Activated T-cell treated with anti-CD3 and anti-CD28 coated beads for 24 hours (primary cell): ENCODE measurements at regions not wholly inside any gene's neighbourhood (a gene's known extent, or its start where the extent isn't known, plus 50 kb on each side); places are given as distances from the start of the nearest gene placed in this dataset.

Experiments
- DNase-seq: peaks from one replicate; pipeline ENCODE4 v3.0.0-alpha.2; 2020; ENCODE audit warnings: low read depth

GRCh38 chr3:31004025-31004678 lies 109.7 kb upstream of the GADL1 start:
- no peak for DNase-seq

GRCh38 chr3:31008994-31009393 lies 114.5 kb upstream of the GADL1 start:
- no peak for DNase-seq

DNA sequence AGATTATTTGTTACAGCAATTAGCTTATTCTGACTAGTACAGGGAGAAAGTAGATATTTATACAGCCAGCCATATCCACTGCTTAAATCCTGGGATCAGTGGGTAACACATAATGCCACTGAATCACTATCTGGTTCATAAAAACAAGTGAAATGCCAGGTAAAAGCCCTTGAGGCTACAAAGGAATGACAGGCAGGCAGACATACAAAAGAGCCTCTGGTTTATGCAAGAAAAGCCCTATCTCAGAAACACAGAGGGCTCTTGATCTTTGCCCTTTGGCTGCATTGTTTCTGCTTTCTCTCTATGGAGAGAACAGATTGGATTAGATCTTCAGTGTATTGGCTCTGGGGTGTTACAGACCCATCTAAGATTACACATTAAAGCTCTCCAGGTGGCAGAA lies 115.4 kb upstream of the GADL1 start:
- no peak for DNase-seq

GRCh38 chr3:31010491-31010890 lies 116.0 kb upstream of the GADL1 start:
- no peak for DNase-seq

DNA sequence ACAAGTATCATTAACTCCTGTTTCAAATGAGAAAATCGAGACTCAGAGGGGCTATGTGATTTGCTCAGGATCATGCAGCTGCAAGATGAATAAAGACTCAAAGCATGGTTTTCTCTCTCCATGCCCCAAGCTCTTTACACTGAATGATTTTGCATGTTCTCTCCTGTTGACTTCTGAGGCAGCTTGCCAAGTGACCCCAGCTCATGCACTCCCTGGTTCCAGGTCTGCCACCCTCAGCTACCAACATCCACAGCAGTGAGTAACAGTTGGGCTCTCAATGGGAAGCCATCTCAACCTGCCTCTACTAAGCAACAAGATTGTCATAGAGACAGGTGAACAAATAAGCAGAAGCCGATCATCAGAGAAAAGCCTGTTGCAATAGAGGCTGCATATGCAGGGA lies 116.9 kb upstream of the GADL1 start:
- no peak for DNase-seq

DNA sequence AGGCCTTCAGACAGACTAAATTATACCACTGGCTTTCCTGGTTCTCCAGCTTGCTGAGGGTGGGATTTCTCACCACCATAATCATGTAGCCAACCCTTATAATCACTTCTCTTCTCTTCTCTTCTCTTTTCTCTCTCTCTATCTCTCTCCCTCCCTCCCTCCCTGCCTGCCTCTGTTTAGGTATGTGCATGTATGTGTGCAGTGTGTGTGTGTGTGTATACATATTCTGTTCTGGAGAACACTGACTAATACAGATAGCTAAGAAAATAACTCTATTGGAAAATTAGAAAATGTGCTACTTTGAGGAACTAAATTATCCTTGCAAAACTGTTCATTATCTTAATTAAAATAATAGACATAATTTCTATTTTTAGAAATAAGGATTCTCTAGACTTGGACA lies 118.6 kb upstream of the GADL1 start:
- DNase-seq = no peak

GRCh38 chr3:31013843-31014242 lies 119.4 kb upstream of the GADL1 start:
- DNase-seq = no peak

GRCh38 chr3:31014317-31015040 lies 120.0 kb upstream of the GADL1 start:
- DNase-seq = no peak

- no peak for DNase-seq
Observed at GRCh38 chr3:31016196-31016595, 121.7 kb upstream of the GADL1 start.

- DNase-seq = no peak
Observed at GRCh38 chr3:31022716-31023115, 128.3 kb upstream of the GADL1 start.

DNA sequence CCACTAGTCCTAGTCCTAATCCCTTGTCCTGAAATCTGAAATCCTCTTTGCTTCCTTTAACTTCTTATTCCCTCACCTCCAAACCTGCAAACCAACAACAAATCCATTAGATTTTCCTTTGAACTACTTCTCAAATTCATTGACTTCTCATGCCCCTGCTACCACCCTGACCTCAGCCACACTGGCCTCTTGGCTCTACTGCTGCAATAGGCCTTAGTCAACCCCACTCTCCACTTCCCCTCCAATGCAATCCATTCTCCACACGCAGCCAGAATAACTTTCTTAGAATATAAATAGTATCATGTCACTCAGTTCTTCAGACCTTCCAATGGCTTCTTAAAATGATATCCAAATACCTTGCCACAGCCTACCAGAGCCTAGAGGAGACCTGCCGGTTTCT lies 131.1 kb upstream of the GADL1 start:
- DNase-seq = no peak

GRCh38 chr3:31027191-31027761 lies 132.8 kb upstream of the GADL1 start:
- DNase-seq = no peak

DNA sequence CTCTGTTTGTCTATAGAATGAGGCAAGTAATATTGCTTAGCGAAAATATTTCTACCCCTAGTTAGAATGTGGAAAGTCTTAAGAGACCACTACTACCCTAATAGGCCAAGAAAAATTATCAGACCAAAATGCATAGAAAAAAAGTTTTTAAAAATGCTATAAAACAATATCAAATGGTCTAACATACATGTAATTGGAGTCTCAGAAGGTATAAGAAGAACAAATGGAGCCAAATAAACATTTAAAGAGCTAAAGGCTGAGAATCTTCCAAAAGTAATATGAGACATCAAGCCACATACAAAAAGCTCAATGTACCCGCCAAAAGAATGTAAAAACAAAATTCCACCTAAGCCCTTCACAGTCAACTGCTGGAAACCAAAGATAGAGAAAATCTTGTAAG lies 133.5 kb upstream of the GADL1 start:
- DNase-seq = no peak

DNA sequence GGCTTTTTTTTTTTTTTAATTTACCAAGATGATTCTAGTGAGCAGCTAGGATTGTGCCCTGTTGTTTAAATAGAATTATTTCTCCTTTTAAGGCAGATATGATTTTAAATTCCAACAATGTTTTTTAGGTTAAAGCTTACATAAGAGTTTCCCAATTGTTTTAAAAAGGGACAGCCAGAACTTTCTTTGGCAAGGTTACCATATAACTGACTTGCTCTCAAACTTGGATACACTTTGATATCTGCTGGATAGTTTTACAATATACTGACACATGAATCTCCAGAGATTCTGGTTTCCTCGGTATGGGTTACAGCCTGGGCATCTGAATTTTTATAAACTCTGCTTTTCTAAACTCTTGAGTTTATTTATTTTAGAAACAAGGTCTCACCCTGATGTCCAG lies 134.3 kb upstream of the GADL1 start:
- no peak for DNase-seq

DNA sequence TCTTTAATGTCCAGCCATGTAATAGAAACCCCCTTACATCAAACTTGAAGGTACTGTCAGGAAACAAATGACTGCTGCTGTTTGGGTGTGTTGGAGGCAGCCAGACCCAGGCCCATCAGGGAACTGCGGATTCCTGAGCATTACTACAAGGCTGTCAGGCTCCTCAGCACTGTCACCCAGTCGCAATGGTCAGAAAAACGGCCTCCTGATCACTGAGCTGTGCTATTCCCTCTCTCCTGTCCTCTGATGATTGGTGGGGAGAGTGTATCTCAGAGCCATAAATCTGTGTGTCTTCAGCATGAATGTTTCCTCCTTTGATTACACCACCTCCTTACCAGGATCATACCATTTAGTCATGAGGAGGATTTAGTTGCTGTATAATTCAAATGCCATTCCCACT lies 135.2 kb upstream of the GADL1 start:
- no peak for DNase-seq

GRCh38 chr3:31035681-31036080 lies 141.2 kb upstream of the GADL1 start:
- DNase-seq = no peak

GRCh38 chr3:31038086-31038739 lies 143.8 kb upstream of the GADL1 start:
- DNase-seq = no peak

DNA sequence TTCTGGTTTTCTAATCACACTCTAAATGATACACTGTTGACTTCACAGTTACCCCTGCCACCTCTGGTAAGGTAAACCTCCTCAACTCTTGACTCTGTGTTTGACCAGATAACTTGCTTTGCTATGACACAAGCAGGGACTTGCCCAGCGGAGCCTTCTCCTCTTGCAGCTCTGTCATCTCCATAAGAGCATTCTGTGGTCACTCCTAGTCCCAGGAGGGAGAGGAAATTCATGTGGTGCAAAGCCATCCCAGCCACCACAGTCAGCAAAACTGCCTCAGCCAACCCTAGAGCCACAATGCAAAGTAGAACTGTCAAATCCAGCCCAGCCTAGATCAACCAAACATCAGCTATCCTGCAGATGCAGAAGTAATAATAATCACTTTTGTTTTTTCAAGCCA lies 144.7 kb upstream of the GADL1 start:
- no peak for DNase-seq

- no peak for DNase-seq
Observed at GRCh38 chr3:31041161-31041978, 146.9 kb upstream of the GADL1 start.

DNA sequence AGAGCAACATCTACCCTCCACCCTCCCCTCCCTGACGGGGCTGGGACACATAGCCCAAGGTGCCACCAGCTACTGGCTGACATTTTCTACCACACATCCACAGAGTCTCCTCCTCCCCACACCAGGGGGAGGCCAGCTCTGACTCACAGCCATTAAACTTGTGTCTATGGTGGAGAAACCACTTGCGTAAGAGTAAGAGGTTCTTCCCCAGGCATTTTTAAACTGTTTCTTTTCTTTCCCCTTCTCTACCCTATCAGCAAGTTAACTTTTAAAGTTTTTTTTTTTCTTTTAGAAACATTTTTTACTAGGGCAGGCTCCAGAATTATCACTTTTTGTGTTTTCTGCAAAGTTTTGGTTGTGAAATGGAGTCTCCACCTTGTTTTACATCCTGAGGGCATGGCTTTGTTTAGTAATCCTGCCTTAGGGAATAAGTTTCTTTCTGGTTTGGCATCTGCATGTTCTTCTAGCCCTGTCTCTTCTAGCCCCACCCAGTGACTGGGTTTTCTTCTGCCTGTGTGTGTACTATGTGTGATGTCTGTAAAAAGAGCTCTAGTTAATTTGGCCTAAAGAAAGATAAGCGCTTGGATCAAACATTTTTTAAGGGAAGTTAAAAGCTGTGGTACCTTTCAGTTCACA lies 148.8 kb upstream of the GADL1 start:
- no peak for DNase-seq

- no peak for DNase-seq
Observed at GRCh38 chr3:31047673-31048072, 153.2 kb upstream of the GADL1 start.

GRCh38 chr3:31048143-31048542 lies 153.7 kb upstream of the GADL1 start:
- no peak for DNase-seq
